ENCODE measurements at regions not wholly inside any gene's neighbourhood (a gene's known extent, or its start where the extent isn't known, plus 50 kb on each side); places are given as distances from the start of the nearest gene placed in this dataset.

DNA sequence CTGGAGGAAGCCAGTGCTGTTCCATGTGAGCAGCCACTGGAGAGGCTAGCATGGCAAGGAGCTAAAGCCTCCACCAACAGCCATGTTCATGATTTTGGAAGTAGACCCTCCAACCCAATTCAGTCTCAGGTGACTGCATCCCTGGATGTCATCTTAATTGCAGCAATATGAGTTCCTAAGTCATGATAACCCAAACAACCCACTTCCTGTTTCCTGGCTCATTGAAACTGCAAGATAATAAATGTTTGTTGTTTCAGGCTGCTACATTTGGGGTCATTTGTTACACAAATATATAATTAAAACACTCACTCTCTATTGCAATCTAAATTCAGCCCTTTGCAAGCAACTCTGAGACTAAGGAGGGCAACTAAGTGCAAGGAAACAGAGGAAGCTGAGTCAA is 62.4 kb upstream of the SLC24A5 start:
- no peak for DNase-seq

DNA sequence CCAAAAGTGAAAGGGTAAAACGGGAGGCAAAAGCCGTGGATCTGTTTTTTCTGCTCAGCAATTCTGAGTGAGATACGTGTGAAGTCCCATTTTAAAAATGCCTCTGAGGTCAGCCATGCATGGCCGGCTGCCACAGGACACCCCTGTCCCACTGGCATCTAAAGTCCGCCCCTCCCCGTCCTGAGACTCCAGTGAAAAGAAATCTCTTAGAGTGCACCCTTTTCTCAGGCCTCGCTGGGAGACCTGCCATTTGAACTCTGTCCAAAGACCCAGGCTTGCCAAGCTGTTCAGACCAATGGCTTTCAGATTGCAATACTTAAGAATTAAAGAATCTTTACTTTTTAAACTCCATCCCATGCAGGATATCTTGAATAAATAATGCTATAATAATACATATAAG is 61.0 kb upstream of the SLC24A5 start:
- DNase-seq = no peak

- no peak for DNase-seq
Observed at GRCh38 chr15:48060396-48060795, 60.4 kb upstream of the SLC24A5 start.

GRCh38 chr15:48061605-48062004 is 59.2 kb upstream of the SLC24A5 start:
- DNase-seq = no peak

DNA sequence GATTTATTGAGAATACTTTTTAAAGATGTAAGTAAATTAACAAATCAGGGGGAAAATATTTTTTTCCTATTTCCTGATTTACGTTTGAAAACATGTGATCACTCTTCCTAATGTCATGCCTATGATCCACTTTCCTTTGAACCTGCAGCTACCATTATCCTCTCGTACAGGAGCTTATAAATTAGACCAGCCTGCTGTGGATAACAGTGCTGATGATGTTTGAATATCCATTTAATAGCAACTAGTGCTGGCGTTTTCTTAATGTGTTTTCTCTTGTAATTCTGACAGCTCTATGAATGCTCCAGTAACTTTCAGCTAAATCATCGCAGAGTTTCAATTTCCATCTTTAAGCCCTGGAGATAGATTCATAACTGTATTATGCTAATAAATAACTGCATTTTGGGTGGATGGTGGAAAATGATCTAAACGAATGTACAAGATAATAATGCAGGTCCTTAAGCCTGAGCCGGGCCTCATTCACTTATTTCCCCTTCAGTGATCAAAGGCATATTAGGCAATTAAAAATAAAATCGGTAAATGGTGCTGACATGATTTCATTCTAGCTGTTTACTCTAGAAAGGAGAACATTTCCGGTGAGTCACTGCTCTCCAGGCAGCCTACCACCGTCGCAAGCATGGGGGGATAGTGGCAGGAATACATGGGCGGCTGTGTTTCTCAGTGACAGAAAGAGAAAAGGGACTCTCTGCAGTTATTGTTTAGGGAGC is 58.5 kb upstream of the SLC24A5 start:
- no peak for DNase-seq

DNA sequence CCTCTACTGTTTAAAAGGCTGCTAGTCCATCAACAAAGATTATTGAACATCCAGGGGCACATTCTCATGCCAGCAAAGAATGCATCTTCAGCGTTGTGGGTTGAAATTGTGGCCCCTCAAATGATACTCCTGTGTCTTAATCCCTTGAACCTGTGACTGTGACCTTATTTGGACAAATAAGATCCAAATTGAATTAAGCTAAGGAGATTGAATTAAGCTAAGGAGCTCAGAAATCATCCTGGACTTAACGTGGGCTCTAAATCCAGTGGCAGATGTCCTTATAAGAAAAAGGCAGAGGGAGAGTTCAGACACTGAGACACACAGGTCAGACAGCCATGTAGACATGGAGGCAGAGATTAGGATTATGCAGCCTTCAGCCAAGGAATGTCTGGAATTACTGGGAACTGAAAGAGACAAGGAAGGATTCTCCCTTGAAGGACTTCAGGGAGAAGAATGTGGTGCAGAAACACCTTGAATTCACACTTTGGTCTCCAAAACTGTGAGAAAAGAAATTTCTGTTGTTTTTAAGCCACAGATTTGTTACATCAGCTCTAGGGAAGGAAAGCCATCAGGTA is 57.3 kb upstream of the SLC24A5 start:
- DNase-seq = no peak

DNA sequence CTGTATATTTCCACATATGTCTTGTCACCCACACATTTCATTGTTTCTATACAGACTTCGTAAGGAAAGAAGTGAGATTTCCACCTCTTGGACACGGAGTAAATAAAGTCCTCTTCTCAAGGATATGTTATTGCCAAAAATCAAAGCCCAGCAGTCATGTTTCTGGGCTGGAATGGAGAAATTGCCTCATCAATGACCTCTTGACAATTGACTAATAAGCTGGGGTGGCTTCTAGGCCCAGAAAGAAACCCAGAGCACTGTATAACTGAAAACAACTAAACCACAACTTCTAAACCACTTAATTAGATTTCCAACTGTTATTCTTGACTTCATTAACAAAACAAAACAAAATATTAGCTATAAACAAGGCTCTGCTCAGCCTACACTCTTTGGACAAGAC is 56.4 kb upstream of the SLC24A5 start:
- DNase-seq = no peak

DNA sequence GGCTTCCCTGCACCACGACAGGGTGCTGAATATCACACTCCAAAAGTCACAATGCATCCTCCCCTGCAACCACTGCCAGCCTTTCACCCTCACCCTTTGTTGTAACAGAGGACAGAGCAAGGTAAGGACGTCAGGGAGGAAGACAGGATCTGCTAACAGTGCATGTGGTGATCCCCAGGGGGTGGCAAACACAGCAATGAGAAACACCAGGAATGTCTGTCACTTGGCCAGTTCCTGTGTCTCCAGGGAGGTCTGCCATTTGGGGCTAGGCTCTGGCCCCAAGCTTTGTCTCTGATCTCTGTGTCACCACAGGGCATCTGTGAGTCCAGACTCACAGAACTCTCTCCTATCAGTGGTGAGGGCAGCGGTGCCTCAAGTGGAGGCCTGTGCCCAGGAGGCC is 54.3 kb upstream of the SLC24A5 start:
- DNase-seq = no peak

All from CD4-positive, alpha-beta T cell treated with Interleukin-10 for 1 hour (primary cell).